Endothelial cell of umbilical vein (primary cell): ENCODE measurements at regions not wholly inside any gene's neighbourhood (a gene's known extent, or its start where the extent isn't known, plus 50 kb on each side); places are given as distances from the start of the nearest gene placed in this dataset.

ENCODE experiments used
- BruUV-seq: library from RNA; stranded (reverse); fragments of 400-500 nt; replicated peaks from 2 replicates; lab custom pipeline; 2021; lab: Mats Ljungman, UMichigan
- CTCF ChIA-PET: fragments of 300-600, 350-600 bp; sonication (Branson Sonifier 250); formaldehyde crosslinking; loops from one replicate; lab custom pipeline; 2021; ENCODE audit warnings: antibody characterized with exemption, inconsistent platforms; lab: Charles Lee
- POLR2A ChIA-PET: fragments of 300-600, 350-600 bp; sonication (Branson Sonifier 250); formaldehyde crosslinking; loops from one replicate; lab custom pipeline; 2021; ENCODE audit warnings: antibody characterized with exemption, inconsistent platforms; lab: Charles Lee
- DNase-seq: peaks from one replicate; pipeline ENCODE4 v3.0.0-alpha.2; 2011; ENCODE audit warnings: low read depth, low spot score
- FAIRE-seq: peaks from 2 replicates; lab custom pipeline; 2011; peaks lifted over from hg19 to GRCh38; lab: Jason Lieb, UNC
- H2AFZ ChIP-seq: 2 replicates; pipeline ENCODE4 v1.6.0; 2012; ENCODE audit warnings: low read depth, low read length, control low read depth, inconsistent platforms
- H3K27ac ChIP-seq: 2 replicates; pipeline ENCODE4 v1.5.1; 2011; ENCODE audit warnings: low read depth, mild to moderate bottlenecking, control low read depth, low read length, moderate library complexity; ENCODE audit not compliant: insufficient read depth
- H3K27me3 ChIP-seq, 2 experiments: 2 replicates each; pipeline versions ENCODE4 v1.6.0 to v1.6.1; 2011; ENCODE audit warnings: low read length in 2 of 2, mixed read lengths in 1 of 2; ENCODE audit not compliant: control insufficient read depth in 2 of 2, insufficient read depth in 2 of 2
- H3K36me3 ChIP-seq, 2 experiments: 2 replicates in 1 of 2; 3 replicates in 1 of 2; pipeline ENCODE4 v1.5.1; 2011; ENCODE audit warnings: low read length in 2 of 2, mild to moderate bottlenecking in 1 of 2, moderate library complexity in 1 of 2; ENCODE audit not compliant: control insufficient read depth in 2 of 2, insufficient read depth in 2 of 2; ENCODE audit errors: extremely low read depth in 1 of 2
- H3K4me1 ChIP-seq: 3 replicates; pipeline ENCODE4 v1.5.1; 2011; ENCODE audit warnings: mild to moderate bottlenecking, low read length; ENCODE audit not compliant: control insufficient read depth, insufficient read depth; ENCODE audit errors: extremely low read depth
- H3K4me2 ChIP-seq: 2 replicates; pipeline ENCODE4 v1.6.1; 2011; ENCODE audit warnings: low read length, control low read depth, mixed read lengths; ENCODE audit not compliant: insufficient read depth
- H3K4me3 ChIP-seq, 3 experiments: fragments of 200-600 bp in 1 of 3; sonication (generic), shearing (Covaris generic) in 1 of 3; replicated peaks in 1 of 3; 2 replicates each; pipeline ENCODE4 v1.5.1; 2011 to 2016; ENCODE audit warnings: control low read depth in 3 of 3, low read length in 3 of 3, mild to moderate bottlenecking in 2 of 3, inconsistent platforms in 1 of 3, low read depth in 1 of 3, moderate library complexity in 1 of 3; ENCODE audit not compliant: insufficient read depth in 1 of 3
- H3K79me2 ChIP-seq: 2 replicates; pipeline ENCODE4 v1.6.0; 2012; ENCODE audit warnings: low read length, inconsistent platforms; ENCODE audit not compliant: control insufficient read depth, insufficient read depth
- H3K9ac ChIP-seq: replicated peaks from 2 replicates; pipeline ENCODE3; 2011; ENCODE audit warnings: low read length, control low read depth; ENCODE audit not compliant: insufficient read depth; ENCODE audit errors: extremely low read depth
- H3K9me1 ChIP-seq: replicated peaks from 3 replicates; pipeline ENCODE4 v1.6.0; 2011; ENCODE audit warnings: mild to moderate bottlenecking, low read length; ENCODE audit not compliant: control insufficient read depth, insufficient read depth; ENCODE audit errors: extremely low read depth
- H3K9me3 ChIP-seq: replicated peaks from 2 replicates; pipeline ENCODE4 v1.5.1; 2012; ENCODE audit warnings: low read length, inconsistent platforms; ENCODE audit not compliant: control insufficient read depth, insufficient read depth
- H4K20me1 ChIP-seq: replicated peaks from 2 replicates; pipeline ENCODE3; 2011; ENCODE audit warnings: mild to moderate bottlenecking, low read length; ENCODE audit not compliant: control insufficient read depth, insufficient read depth; ENCODE audit errors: extremely low read depth
- EZH2 ChIP-seq: IDR thresholded peaks from 2 replicates; pipeline ENCODE4 v1.6.1; 2012; ENCODE audit warnings: borderline replicate concordance, low read depth, mild to moderate bottlenecking, moderate library complexity, low read length, inconsistent platforms; ENCODE audit not compliant: severe bottlenecking
- FOS ChIP-seq: IDR thresholded peaks from 2 replicates; pipeline ENCODE4 v1.6.1; 2011; ENCODE audit warnings: mild to moderate bottlenecking, low read length, moderate library complexity, borderline replicate concordance; ENCODE audit not compliant: insufficient read depth
- MYC ChIP-seq: IDR thresholded peaks from one replicate; pipeline ENCODE4 v1.6.1; 2011; ENCODE audit warnings: mild to moderate bottlenecking, low read depth, low read length
- POLR2AphosphoS5 ChIP-seq: IDR thresholded peaks from 2 replicates; pipeline ENCODE4 v1.6.1; 2012; ENCODE audit warnings: low read depth, mild to moderate bottlenecking, control low read depth, low read length, moderate library complexity; ENCODE audit not compliant: insufficient read depth
- dilution Hi-C: fragments of 300-500 bp; cut with MboI; formaldehyde crosslinking; loops from one replicate; pipeline ENCODE4 v1.15.0; 2019; ENCODE audit warnings: low sequenced_read_pairs; ENCODE audit not compliant: extremely low pct_ligation_motif_present
- intact Hi-C: fragments of 100-400 bp; cut with micrococcal nuclease; formaldehyde crosslinking; loops from one replicate; pipeline ENCODE4 v1.10.0; 2022

DNA sequence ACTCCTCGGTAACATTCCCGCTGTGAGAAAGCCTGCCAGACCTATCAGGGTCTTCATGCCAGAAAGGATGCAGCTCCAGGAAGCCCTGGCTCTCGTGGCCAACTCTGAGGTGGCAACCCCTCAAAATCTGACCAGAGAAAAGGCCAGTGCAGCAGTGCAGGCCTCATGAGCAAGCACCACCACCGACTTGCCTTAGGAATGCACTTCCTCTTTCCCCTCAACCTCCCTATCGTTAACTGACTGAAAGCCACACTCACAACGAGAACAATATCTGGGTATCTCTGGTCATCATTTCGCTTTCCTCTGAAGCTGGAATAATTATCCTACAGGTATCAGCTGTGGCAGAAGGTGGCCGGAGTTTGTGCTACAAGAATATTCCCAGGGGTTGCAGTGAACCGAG, 101.4 kb upstream of the POU3F3 start:
- no peaks in the 10 kb centered on the region for H3K27me3 ChIP-seq
- CTCF ChIA-PET: no interaction called here

DNA sequence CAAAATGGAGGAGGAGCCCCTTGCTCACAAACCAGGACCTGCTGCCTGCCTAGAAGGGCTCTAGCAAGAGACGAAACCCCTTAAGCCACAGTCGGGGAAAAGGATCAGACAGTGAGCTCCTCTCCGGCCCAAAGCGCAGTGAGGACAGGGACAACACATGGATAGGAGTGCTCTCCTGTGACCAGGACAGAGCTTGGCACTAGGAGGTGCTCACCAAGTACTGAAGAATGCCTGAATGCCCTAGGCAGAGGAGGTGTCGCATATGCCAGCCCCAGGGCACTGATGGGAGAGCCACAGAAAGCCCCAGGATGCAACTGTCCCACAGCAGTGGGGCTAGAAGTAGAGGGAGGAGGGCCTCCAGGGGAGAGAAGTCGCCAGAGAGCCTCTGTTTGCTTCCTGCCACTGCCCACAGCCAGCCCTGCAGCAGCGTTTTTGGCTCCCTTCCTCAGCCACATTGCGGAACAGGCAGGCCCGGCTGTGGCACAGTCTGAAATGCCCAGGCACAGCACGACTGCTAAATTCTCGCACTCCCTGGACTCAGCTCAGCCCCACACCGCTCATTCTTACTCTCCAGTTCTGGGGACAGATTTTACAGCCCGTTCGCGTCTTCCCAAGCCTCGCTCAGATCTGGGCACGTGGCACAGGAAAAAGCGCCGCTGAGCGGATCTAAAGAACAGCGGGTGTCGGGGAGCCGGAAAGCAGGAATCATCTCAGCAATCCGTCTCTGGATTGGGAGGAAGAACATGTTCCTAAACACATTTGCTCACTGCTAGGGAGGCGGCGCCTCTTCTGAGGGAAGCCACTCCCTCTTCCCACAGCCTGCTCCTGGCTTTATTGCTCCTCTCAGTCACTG, 98.7 kb upstream of the POU3F3 start:
- intact Hi-C loops (no loop called here), dilution Hi-C loops (no loop called here)
- no peaks in the 10 kb centered on the region for H3K9me1 ChIP-seq
- no peaks in the 10 kb centered on the region for H3K36me3 ChIP-seq
- CTCF ChIA-PET: no interaction called here
- H2AFZ ChIP-seq: no peak overlapping the region
- no peak overlapping the region for H3K4me2 ChIP-seq
- POLR2A ChIA-PET: no interaction called here
- no peaks in the 10 kb centered on the region for H3K79me2 ChIP-seq
- TF ChIP-seq FOS: no peak
- FAIRE-seq: no peak
- H3K9ac ChIP-seq: no peak overlapping the region
- peaks cover 2% of the 10 kb centered on the region for H3K9me3 ChIP-seq
- no peaks in the 10 kb centered on the region for H3K27me3 ChIP-seq
- no peak overlapping the region for H3K27ac ChIP-seq
- H4K20me1 ChIP-seq: no peaks in the 10 kb centered on the region
- no peak for DNase-seq
- H3K4me3 ChIP-seq: no peak overlapping the region
- BruUV-seq: no TSS peak
- no peaks in the 10 kb centered on the region for H3K4me1 ChIP-seq

More for the DNA sequence above, 101.4 kb upstream of the POU3F3 start:
- no peak overlapping the region for H2AFZ ChIP-seq
- H3K4me3 ChIP-seq: no peak overlapping the region
- no TSS peak for BruUV-seq
- no peak overlapping the region for H3K27ac ChIP-seq
- no peaks in the 10 kb centered on the region for H3K79me2 ChIP-seq
- DNase-seq (no peak), FAIRE-seq (no peak)
- dilution Hi-C loops (no loop called here), intact Hi-C loops (no loop called here)
- no peak overlapping the region for H3K4me2 ChIP-seq
- no peaks in the 10 kb centered on the region for H3K9me1 ChIP-seq
- H3K9me3 ChIP-seq: peaks cover 2% of the 10 kb centered on the region
- H3K9ac ChIP-seq: no peak overlapping the region
- H3K4me1 ChIP-seq: no peaks in the 10 kb centered on the region
- H3K36me3 ChIP-seq: no peaks in the 10 kb centered on the region
- POLR2A ChIA-PET: no interaction called here
- TF ChIP-seq EZH2 (no peak), POLR2AphosphoS5 (no peak), MYC (no peak)
- no peaks in the 10 kb centered on the region for H4K20me1 ChIP-seq
